HG03108 (cell line): ENCODE measurements at regions not wholly inside any gene's neighbourhood (a gene's known extent, or its start where the extent isn't known, plus 50 kb on each side); places are given as distances from the start of the nearest gene placed in this dataset.
"Not testable (repeated sequence)": the region's sequence is repeated elsewhere in the genome, so short reads cannot be mapped to it uniquely, and the experiment has no call there.

ENCODE experiments used
- ATAC-seq: cut with Tn5 transposase; IDR thresholded peaks from one replicate; pipeline ENCODE4 v1.9.1; 2021; ENCODE audit warnings: moderate library complexity; ENCODE audit not compliant: unreplicated experiment

GRCh38 chr2:224181534-224182155 is 142.6 kb upstream of the SERPINE2 start:
- no peak for ATAC-seq

- no peak for ATAC-seq
Observed at GRCh38 chr2:224180810-224181209, 141.7 kb upstream of the SERPINE2 start.

- no peak for ATAC-seq
Observed at GRCh38 chr2:224178056-224178455, 139.0 kb upstream of the SERPINE2 start.

- ATAC-seq: no peak
Observed at GRCh38 chr2:224175538-224175937, 136.5 kb upstream of the SERPINE2 start.

GRCh38 chr2:224174990-224175389 is 135.9 kb upstream of the SERPINE2 start:
- no peak for ATAC-seq

- no peak for ATAC-seq
Observed at GRCh38 chr2:224174521-224174920, 135.4 kb upstream of the SERPINE2 start.

GRCh38 chr2:224173933-224174332 is 134.8 kb upstream of the SERPINE2 start:
- no peak for ATAC-seq

GRCh38 chr2:224173210-224173609 is 134.1 kb upstream of the SERPINE2 start:
- no peak for ATAC-seq

- ATAC-seq: no peak
Observed at GRCh38 chr2:224171226-224171625, 132.1 kb upstream of the SERPINE2 start.

- no peak for ATAC-seq
Observed at GRCh38 chr2:224169847-224170246, 130.8 kb upstream of the SERPINE2 start.

- not testable (repeated sequence) for ATAC-seq
Observed at GRCh38 chr2:224167781-224168180, 128.7 kb upstream of the SERPINE2 start.

GRCh38 chr2:224166654-224167053 is 127.6 kb upstream of the SERPINE2 start:
- no peak for ATAC-seq

GRCh38 chr2:224165901-224166319 is 126.8 kb upstream of the SERPINE2 start:
- no peak for ATAC-seq

GRCh38 chr2:224163566-224164307 is 124.7 kb upstream of the SERPINE2 start:
- ATAC-seq: no peak

- no peak for ATAC-seq
Observed at GRCh38 chr2:224162122-224162521, 123.0 kb upstream of the SERPINE2 start.

- no peak for ATAC-seq
Observed at GRCh38 chr2:224161712-224162111, 122.6 kb upstream of the SERPINE2 start.

- no peak for ATAC-seq
Observed at GRCh38 chr2:224160917-224161316, 121.8 kb upstream of the SERPINE2 start.

- ATAC-seq: no peak
Observed at GRCh38 chr2:224159345-224159928, 120.4 kb upstream of the SERPINE2 start.

- ATAC-seq: no peak
Observed at GRCh38 chr2:224158831-224159230, 119.7 kb upstream of the SERPINE2 start.

GRCh38 chr2:224158061-224158460 is 119.0 kb upstream of the SERPINE2 start:
- ATAC-seq: no peak

GRCh38 chr2:224157655-224158054 is 118.6 kb upstream of the SERPINE2 start:
- no peak for ATAC-seq

- no peak for ATAC-seq
Observed at GRCh38 chr2:224156436-224156835, 117.3 kb upstream of the SERPINE2 start.
